ENCODE measurements at regions not wholly inside any gene's neighbourhood (a gene's known extent, or its start where the extent isn't known, plus 50 kb on each side); places are given as distances from the start of the nearest gene placed in this dataset.
A peak's percentile ranks its signal among the peaks of the same experiment; 100 is the strongest.
"Not testable (repeated sequence)": the region's sequence is repeated elsewhere in the genome, so short reads cannot be mapped to it uniquely, and the experiment has no call there.

GRCh38 chrX:9260603-9261002, 204.3 kb upstream of the TBL1X start:
- FAIRE-seq (no peak), DNase-seq (ENCODE audit: low spot score) (no peak)

- DNase-seq (ENCODE audit: low spot score) (peak; percentile 20), FAIRE-seq (peak; percentile 63)
Measured at GRCh38 chrX:9267415-9267814, 197.4 kb upstream of the TBL1X start.

- DNase-seq (ENCODE audit: low spot score) (no peak), FAIRE-seq (no peak)
Measured at GRCh38 chrX:9269134-9269533, 195.7 kb upstream of the TBL1X start.

GRCh38 chrX:9271789-9272525, 192.9 kb upstream of the TBL1X start:
- FAIRE-seq (no peak), DNase-seq (ENCODE audit: low spot score) (no peak)

DNA sequence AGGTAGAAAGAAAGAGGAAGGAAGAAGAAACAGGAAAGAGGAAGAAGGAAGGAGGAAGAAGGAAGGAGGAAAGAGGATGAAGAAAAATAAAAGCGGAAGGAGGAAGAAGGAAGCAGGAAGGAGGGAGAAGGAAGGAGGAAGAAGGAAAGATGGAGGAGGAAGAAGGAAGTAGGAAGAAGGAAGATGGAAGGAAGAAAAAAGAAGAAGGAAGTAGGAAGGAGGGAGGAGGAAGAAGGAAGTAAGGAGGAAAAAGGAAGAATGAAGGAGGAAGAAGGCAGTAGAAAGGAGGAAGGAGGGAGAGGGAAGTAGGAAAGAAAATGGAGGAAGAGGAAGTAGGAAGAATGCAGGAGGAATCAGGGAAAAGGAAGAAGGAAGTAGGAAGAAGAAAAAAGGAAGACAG, 191.1 kb upstream of the TBL1X start:
- no peak for FAIRE-seq
- no peak for DNase-seq (ENCODE audit: low spot score)

DNA sequence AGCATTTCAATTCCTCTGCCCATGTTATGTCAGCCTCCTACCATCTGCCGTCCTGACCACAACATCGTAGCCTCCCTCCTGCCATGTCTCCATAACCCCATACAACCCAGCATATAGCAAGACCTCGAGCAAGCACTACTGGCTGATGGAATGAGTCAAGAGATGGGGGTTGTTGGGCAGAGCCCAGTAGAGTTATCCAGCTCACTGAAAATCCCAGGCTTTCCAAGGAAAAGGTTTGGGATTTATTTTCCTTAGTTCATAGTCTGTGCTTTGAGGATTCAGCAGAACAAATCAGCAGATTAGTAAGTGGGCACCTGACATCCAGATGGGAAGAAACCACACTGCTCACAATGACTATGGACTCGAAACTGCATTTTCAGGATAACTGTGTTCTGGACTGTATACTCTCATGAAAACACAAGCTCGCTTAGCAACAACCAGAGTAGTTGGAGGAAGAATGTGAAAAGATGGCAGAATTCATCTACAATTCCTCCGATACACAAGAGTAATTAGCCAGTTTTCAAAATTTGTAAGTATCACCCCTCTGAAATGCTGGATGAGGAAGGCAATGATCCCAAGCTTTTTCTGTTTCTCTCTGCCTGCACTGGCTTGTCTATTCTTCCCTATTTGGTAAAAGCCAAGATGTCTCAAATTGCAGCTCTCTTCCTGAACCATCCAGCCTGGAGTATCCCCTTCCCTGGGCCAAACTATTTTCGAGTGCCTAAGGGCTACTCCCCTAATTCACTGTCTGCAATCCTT, 186.2 kb upstream of the TBL1X start:
- DNase-seq (ENCODE audit: low spot score) (no peak), FAIRE-seq (no peak)

DNA sequence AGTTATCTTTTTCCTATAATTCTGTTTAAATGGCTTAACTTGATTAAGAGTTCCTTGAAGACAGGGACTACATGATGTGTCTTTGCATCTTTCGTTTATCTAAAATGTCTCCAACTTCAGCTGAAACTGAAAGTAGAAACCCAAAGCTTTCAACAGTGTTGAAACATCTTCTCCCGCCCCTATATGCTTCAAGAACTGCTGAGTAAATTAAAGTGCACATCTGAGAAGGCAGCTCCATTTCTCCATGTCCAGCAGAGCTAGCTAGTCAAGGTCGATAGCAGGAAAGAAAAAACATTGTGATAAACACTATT, 185.7 kb upstream of the TBL1X start:
- FAIRE-seq, result no peak
- no peak for DNase-seq (ENCODE audit: low spot score)

- DNase-seq (ENCODE audit: low spot score), result no peak
- no peak for FAIRE-seq
Measured at GRCh38 chrX:9280831-9281230, 184.0 kb upstream of the TBL1X start.

DNA sequence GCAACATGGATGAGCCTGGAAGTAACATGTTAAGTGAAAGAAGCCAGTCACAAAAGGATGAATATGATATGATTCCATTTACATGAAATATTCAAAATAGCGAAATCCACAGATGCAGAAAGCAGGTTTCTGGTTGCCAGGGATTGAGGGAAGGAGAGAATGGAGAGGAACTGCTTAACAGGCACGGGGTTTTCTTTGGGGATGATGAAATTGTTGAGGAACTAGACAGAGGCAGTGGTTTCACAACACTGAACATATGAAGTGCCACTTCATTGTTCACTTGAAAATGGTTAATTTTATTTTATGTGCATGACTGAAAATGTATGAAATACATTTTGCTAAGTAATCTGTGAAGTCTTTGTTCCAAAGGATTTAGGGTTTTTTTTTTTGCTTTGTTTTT, 182.5 kb upstream of the TBL1X start:
- no peak for FAIRE-seq
- DNase-seq (ENCODE audit: low spot score), result no peak

DNA sequence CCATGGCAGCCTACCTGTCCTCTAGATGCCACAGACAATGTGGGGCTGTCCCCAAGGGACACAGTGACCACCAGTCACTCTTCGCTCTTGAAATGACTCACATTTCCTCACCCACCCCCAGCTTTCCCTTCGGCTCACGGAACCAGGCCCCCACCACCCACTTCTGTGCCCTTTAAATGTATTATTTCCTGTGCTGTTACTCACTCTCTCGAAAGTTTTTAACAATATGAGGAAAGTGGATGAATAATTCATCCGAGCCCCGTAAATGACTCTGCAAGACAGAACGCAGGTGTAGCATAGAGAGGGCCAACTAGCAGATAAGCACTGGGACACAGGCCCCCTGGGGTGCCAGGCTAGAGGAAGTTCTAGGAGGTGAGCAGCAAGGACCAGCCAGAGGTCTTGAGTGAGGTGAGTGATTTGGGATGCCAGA, 179.5 kb upstream of the TBL1X start:
- FAIRE-seq, result no peak

GRCh38 chrX:9286234-9286633, 178.6 kb upstream of the TBL1X start:
- no peak for DNase-seq (ENCODE audit: low spot score)
- FAIRE-seq, result no peak

More for the DNA sequence above, 179.5 kb upstream of the TBL1X start:
- DNase-seq (ENCODE audit: low spot score), result no peak

DNA sequence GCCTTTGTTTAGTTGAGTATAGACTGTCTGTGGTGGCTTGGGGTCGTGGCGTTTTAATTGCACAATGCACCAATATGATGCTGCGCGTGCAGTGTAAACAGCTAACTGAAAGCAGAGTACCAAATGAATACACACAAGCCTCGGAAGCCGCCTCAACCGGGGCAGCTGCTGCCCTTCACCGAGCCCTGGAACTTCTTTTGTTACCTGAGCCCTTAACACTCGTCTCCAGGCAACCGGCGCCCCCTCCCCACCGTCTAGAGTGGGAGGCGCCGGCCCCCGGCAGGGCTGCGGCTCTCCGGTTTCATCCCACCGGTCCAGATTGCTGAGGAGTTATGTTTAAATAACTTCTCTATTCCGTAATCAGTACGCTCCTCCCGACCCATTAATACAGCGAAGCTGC, 173.2 kb upstream of the TBL1X start:
- DNase-seq (ENCODE audit: low spot score), result no peak

GRCh38 chrX:9293051-9293496, 171.8 kb upstream of the TBL1X start:
- FAIRE-seq (no peak), DNase-seq (ENCODE audit: low spot score) (no peak)

More for the DNA sequence above, 173.2 kb upstream of the TBL1X start:
- FAIRE-seq, result no peak

DNA sequence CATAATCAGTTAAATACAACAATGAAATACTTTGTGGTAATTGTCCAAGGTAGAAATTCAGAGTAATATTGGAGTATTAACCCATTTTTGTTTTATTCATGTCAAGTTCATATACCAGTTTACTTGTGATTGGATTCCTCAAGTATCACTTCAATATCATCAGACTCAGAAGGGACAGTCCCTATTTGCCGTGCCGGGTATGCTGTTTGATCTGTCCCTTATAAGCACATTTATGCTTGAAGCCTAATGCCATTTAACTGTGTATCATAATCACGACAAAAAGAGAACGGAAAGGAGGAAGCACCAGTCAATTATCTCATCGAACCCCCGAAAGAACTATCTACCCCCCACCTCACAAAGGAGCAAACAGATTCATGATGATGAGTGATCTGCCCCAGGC, 171.0 kb upstream of the TBL1X start:
- no peak for FAIRE-seq
- no peak for DNase-seq (ENCODE audit: low spot score)

DNA sequence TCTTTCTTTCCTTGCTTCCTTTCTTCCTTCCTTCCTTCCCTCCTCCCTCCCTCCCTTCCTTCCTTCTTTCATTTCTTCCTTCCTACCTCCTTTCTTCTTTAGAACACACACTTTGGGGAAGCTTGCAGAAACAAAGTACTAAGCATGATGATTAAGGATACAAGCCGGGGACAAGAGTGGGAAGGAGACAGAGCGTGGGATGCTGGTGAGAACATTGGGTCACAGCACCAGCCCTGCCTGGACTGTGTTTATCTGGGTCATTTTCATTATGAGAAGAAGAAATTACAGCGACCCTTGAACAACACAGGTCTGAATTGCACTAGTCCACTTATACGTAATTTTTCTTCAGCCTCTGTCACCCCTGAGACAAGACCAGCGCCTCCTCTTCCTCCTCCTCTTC, 169.3 kb upstream of the TBL1X start:
- DNase-seq (ENCODE audit: low spot score), result no peak
- FAIRE-seq, result no peak

- FAIRE-seq, result no peak
- no peak for DNase-seq (ENCODE audit: low spot score)
Measured at GRCh38 chrX:9298221-9298620, 166.6 kb upstream of the TBL1X start.

- DNase-seq (ENCODE audit: low spot score); FAIRE-seq: not testable (repeated sequence)
Measured at GRCh38 chrX:9299681-9300080, 165.2 kb upstream of the TBL1X start.

DNA sequence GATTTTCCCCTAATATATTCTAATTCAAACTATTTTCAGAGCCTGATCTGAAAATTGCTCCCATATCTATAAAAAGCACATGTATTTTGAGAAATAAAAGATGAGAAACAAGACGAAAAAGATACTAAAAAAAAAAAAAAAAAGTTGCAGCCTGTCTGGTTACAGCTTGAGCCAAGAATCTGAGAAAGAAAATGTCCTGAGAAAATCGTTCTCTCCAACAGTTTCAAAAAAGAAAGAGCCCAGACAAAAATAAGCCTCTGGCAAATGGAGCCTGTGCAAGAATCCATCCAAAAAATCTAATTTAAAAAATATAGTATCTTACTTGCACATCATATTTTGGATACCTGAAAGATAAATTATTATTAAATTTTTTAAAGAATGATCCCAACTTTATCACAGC, 163.0 kb upstream of the TBL1X start:
- no peak for DNase-seq (ENCODE audit: low spot score)
- FAIRE-seq, result no peak

- no peak for DNase-seq (ENCODE audit: low spot score)
Measured at GRCh38 chrX:9302381-9302780, 162.5 kb upstream of the TBL1X start.

GRCh38 chrX:9308426-9308825, 156.4 kb upstream of the TBL1X start:
- no peak for FAIRE-seq
- no peak for DNase-seq (ENCODE audit: low spot score)

More at GRCh38 chrX:9302381-9302780, 162.5 kb upstream of the TBL1X start:
- no peak for FAIRE-seq

- FAIRE-seq, result no peak
- DNase-seq (ENCODE audit: low spot score), result peak; percentile 5
Measured at GRCh38 chrX:9310616-9311015, 154.2 kb upstream of the TBL1X start.

DNA sequence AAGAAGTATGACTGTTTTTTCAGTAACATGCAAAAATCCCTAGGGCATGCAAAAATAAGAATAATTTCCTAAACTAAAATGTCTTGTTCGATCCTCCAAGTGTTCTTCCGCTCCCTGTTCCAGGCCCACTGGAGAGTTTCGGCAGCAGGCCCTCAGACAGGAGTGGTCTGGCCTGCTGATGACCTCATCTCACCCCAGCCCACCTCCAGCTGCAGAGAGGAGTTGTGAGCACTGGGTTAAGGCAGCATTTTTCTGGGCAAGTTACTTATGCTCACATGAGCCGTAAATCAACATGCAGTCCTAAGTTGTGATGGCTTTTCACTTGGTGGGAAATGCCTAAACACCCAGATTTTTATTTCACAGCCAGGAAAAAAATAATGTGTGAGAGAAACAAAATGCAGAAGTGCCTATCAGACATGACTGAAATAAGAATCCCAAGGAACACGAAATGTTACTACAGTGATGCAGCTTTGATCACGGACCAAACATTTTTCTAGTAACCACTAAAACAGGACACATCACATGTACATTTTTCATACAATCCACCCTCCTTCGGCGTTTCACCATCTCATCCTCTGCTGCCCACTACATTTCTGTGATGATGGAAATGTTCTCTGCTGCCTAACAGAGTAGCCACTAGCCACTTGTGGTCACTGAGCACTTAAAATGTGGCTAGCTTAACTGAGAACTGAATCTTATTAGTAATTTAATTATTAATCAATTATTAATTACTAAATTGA, 153.3 kb upstream of the TBL1X start:
- no peak for FAIRE-seq
- DNase-seq (ENCODE audit: low spot score), result no peak

Measured in RCC 7860 (cell line).